ENCODE measurements at regions not wholly inside any gene's neighbourhood (a gene's known extent, or its start where the extent isn't known, plus 50 kb on each side); places are given as distances from the start of the nearest gene placed in this dataset.

- no peak for DNase-seq
- ATAC-seq = no peak
- no peak overlapping the region for H3K4me3 ChIP-seq
- peaks cover 0 to 2% of the 10 kb centered on the region in 2 donors for H3K9me3 ChIP-seq
- no peaks in the 10 kb centered on the region for H3K27me3 ChIP-seq
- no peaks in the 10 kb centered on the region for H3K36me3 ChIP-seq
- no peak for TF ChIP-seq CTCF (IDR thresholded peaks at IDR 0.05)
- intact Hi-C loops (cut with DNase I) = no loop called here
- no peak overlapping the region for H3K27ac ChIP-seq
- H3K4me1 ChIP-seq = no peaks in the 10 kb centered on the region
These were observed 128.8 kb upstream of the TACR1 start for GRCh38 chr2:75328156-75328555.

- no peak overlapping the region for H3K27ac ChIP-seq
- H3K9me3 ChIP-seq = peaks cover 0 to 2% of the 10 kb centered on the region in 2 donors
- no peaks in the 10 kb centered on the region for H3K27me3 ChIP-seq
- TF ChIP-seq CTCF (IDR thresholded peaks at IDR 0.05) = no peak
- ATAC-seq (no peak), DNase-seq (no peak)
- H3K4me1 ChIP-seq = no peaks in the 10 kb centered on the region
- H3K36me3 ChIP-seq = no peaks in the 10 kb centered on the region
- intact Hi-C loops (cut with DNase I) = no loop called here
- no peak overlapping the region for H3K4me3 ChIP-seq
These were observed 128.0 kb upstream of the TACR1 start for GRCh38 chr2:75327334-75327733.

- Histone ChIP-seq H3K4me1 (no peaks in the 10 kb centered on the region), H3K36me3 (no peaks in the 10 kb centered on the region), H3K27ac (no peak overlapping the region), H3K9me3 (peaks cover 0 to 2% of the 10 kb centered on the region in 2 donors), H3K27me3 (no peaks in the 10 kb centered on the region), H3K4me3 (no peak overlapping the region)
- TF ChIP-seq CTCF (IDR thresholded peaks at IDR 0.05) = no peak
- intact Hi-C loops (cut with DNase I) = no loop called here
- DNase-seq (no peak), ATAC-seq (no peak)
These were observed 127.3 kb upstream of the TACR1 start for GRCh38 chr2:75326645-75327044.

- ATAC-seq (no peak), DNase-seq (no peak)
- intact Hi-C loops (cut with DNase I) = no loop called here
These were observed 126.3 kb upstream of the TACR1 start for GRCh38 chr2:75325594-75325993.

GRCh38 chr2:75324861-75325284 lies 125.6 kb upstream of the TACR1 start:
- Histone ChIP-seq H3K27me3 (no peaks in the 10 kb centered on the region), H3K9me3 (no peaks in the 10 kb centered on the region), H3K27ac (no peak overlapping the region), H3K4me3 (no peak overlapping the region), H3K4me1 (no peaks in the 10 kb centered on the region), H3K36me3 (no peaks in the 10 kb centered on the region)
- intact Hi-C loops (cut with DNase I) = no loop called here
- ATAC-seq (no peak), DNase-seq (no peak)
- no peak for TF ChIP-seq CTCF (IDR thresholded peaks at IDR 0.05)

More at GRCh38 chr2:75325594-75325993, 126.3 kb upstream of the TACR1 start:
- Histone ChIP-seq H3K4me3 (no peak overlapping the region), H3K36me3 (no peaks in the 10 kb centered on the region), H3K27me3 (no peaks in the 10 kb centered on the region), H3K9me3 (peaks cover 0 to under 1% of the 10 kb centered on the region in 2 donors), H3K4me1 (no peaks in the 10 kb centered on the region), H3K27ac (no peak overlapping the region)
- no peak for TF ChIP-seq CTCF (IDR thresholded peaks at IDR 0.05)

Measured in left lung (tissue), 4 donors.